ENCODE measurements at regions not wholly inside any gene's neighbourhood (a gene's known extent, or its start where the extent isn't known, plus 50 kb on each side); places are given as distances from the start of the nearest gene placed in this dataset.

GRCh38 chr5:174313615-174314014 lies 268.1 kb downstream of the NSG2 start:
- H3K4me2 ChIP-seq (ENCODE audit: insufficient read depth in 1 of 2, low read depth in 2 of 2, low read length in 2 of 2), result no peak overlapping the region
- H3K27ac ChIP-seq (ENCODE audit: low read depth, low read length), result no peak overlapping the region
- DNase-seq (ENCODE audit: low read depth in 1 of 2, low spot score in 2 of 2) (peak in 1 of 2 experiments; percentile 17), FAIRE-seq (no peak)
- H3K56ac ChIP-seq (replicated peaks; ENCODE audit: insufficient read length, low read depth, low read length), result no peak overlapping the region
- H4K8ac ChIP-seq (ENCODE audit: extremely low read depth, insufficient read depth, low read length), result no peak overlapping the region
- TF ChIP-seq MAX (IDR thresholded peaks at IDR 0.05), result no peak
- no peak for TF ChIP-seq E2F6 (IDR thresholded peaks at IDR 0.05)
- TF ChIP-seq RAD21 (IDR thresholded peaks at IDR 0.05 in 1 of 2, conservative IDR thresholded peaks at IDR 0.05 in 1 of 2; ENCODE audit: low read depth in 2 of 2, low read length in 2 of 2), result no peak
- TF ChIP-seq SIN3A (conservative IDR thresholded peaks at IDR 0.05 in 1 of 2, IDR thresholded peaks at IDR 0.05 in 1 of 2; ENCODE audit: low read depth in 1 of 2, low read length in 2 of 2), result no peak
- no peak for TF ChIP-seq EGR1 (IDR thresholded peaks at IDR 0.05; ENCODE audit: borderline replicate concordance, low read depth, low read length)
- no peak for TF ChIP-seq ZNF274 (IDR thresholded peaks at IDR 0.05; ENCODE audit: borderline replicate concordance, extremely low read depth, low read length)
- no peak for TF ChIP-seq SP1 (IDR thresholded peaks at IDR 0.05; ENCODE audit: low read depth, low read length)
- no peak for TF ChIP-seq GABPA (IDR thresholded peaks at IDR 0.05; ENCODE audit: borderline replicate concordance, insufficient read depth, low read length)
- TF ChIP-seq SIX5 (IDR thresholded peaks at IDR 0.05; ENCODE audit: low read depth, low read length), result no peak
- H3K23me2 ChIP-seq (ENCODE audit: low read depth, low read length), result peaks cover 4% of the 10 kb centered on the region; the same call in 1 of the 2 replicates
- no peak overlapping the region for H3K4ac ChIP-seq (replicated peaks; ENCODE audit: insufficient read length, low read depth, low read length)
- H3K79me2 ChIP-seq (ENCODE audit: control insufficient read depth in 1 of 2, insufficient read depth in 2 of 2, low read length in 2 of 2), result no peaks in the 10 kb centered on the region
- no peak overlapping the region for H2AFZ ChIP-seq (ENCODE audit: low read length)
- no peak overlapping the region for H3K23ac ChIP-seq (ENCODE audit: insufficient read length)
- CTCF ChIA-PET (ENCODE audit: partially characterized antibody), result interaction anchor here (1.4 to 13.1 kb wide), 2 partner anchors 22 to 267 kb away, joined by 3 to 187 read pairs; partner anchors contain the start of gene NSG2
- no peaks in the 10 kb centered on the region for H3K36me3 ChIP-seq (ENCODE audit: control insufficient read depth in 2 of 4, insufficient read depth in 4 of 4, low read length in 3 of 4)
- POLR2A ChIA-PET (ENCODE audit: partially characterized antibody), result no interaction called here
- no peak overlapping the region for H2AK5ac ChIP-seq (ENCODE audit: low read depth, low read length)
- no peak overlapping the region for H4K5ac ChIP-seq (ENCODE audit: insufficient read length, low read depth, low read length)
- H4K91ac ChIP-seq (replicated peaks; ENCODE audit: insufficient read length, low read length), result no peak overlapping the region
- H4K20me1 ChIP-seq (replicated peaks in 1 of 2; ENCODE audit: control insufficient read depth in 1 of 2, insufficient read depth in 2 of 2, low read length in 2 of 2), result no peaks in the 10 kb centered on the region
- H3K4me1 ChIP-seq (replicated peaks in 1 of 4; ENCODE audit: control insufficient read depth in 3 of 4, insufficient read depth in 4 of 4, low read length in 3 of 4), result peaks cover 0 to 7% (median 0%) of the 10 kb centered on the region in 4 experiments; a peak in 1 of 7 replicates
- H2BK5ac ChIP-seq (ENCODE audit: low read depth, low read length), result no peak overlapping the region
- H3K79me1 ChIP-seq (ENCODE audit: low read depth, low read length), result no peaks in the 10 kb centered on the region
- no peak overlapping the region for H3K14ac ChIP-seq (ENCODE audit: insufficient read length)
- no peak overlapping the region for H2BK20ac ChIP-seq (ENCODE audit: low read length)
- H2BK15ac ChIP-seq (ENCODE audit: low read length), result no peak overlapping the region
- 76% methylated on average over 3 of the region's 5 CpGs; no CpG with 5 or more reads in 1 of the 2 experiments for WGBS, 2 experiments (ENCODE audit: extremely low coverage in 1 of 2, insufficient coverage in 1 of 2, insufficient read length in 1 of 2, insufficient replicate concordance in 2 of 2, low coverage in 1 of 2, low lambda C conversion rate in 2 of 2, missing lambda C conversion rate in 1 of 2)
- H3K27me3 ChIP-seq (replicated peaks in 1 of 4; ENCODE audit: control insufficient read depth in 3 of 4, extremely low read depth in 1 of 4, insufficient read depth in 3 of 4, low read length in 3 of 4), result peaks cover 0 to 13% (median 7%) of the 10 kb centered on the region in 4 experiments; a peak in 5 of 7 replicates
- H3K9ac ChIP-seq (replicated peaks in 1 of 4; ENCODE audit: extremely low read depth in 1 of 4, low read depth in 3 of 4, low read length in 3 of 4), result no peak overlapping the region
- H3K9me3 ChIP-seq (ENCODE audit: insufficient read depth in 2 of 2, low read depth in 1 of 2, low read length in 1 of 2), result no peaks in the 10 kb centered on the region
- no peak overlapping the region for H2BK12ac ChIP-seq (ENCODE audit: low read depth, low read length)
- no peak overlapping the region for H2BK120ac ChIP-seq (replicated peaks; ENCODE audit: low read depth, low read length)
- no peak overlapping the region for H3K4me3 ChIP-seq (ENCODE audit: extremely low read depth in 1 of 4, insufficient read depth in 2 of 4, low read depth in 3 of 4, low read length in 4 of 4)
- H3K18ac ChIP-seq (ENCODE audit: extremely low read depth, low read length), result no peak overlapping the region
